H1 (cell line): ENCODE measurements at regions not wholly inside any gene's neighbourhood (a gene's known extent, or its start where the extent isn't known, plus 50 kb on each side); places are given as distances from the start of the nearest gene placed in this dataset.

ENCODE experiments used
- ASH2L ChIP-seq: fragments of 200-600, 300-600 bp; sonication (generic); IDR thresholded peaks from one replicate; pipeline ENCODE4 v1.7.1; 2017; ENCODE audit warnings: low read length
- BRCA1 ChIP-seq: IDR thresholded peaks from 2 replicates; pipeline ENCODE4 v1.6.1; 2012; ENCODE audit warnings: low read depth, low read length, improper control_type of control experiment
- JUN ChIP-seq: IDR thresholded peaks from 2 replicates; pipeline ENCODE4 v1.6.1; 2011; ENCODE audit warnings: low read depth, mild to moderate bottlenecking, improper control_type of control experiment, low read length
- KDM1A ChIP-seq: fragments of 200-600, 300-600 bp; sonication (generic); IDR thresholded peaks from 2 replicates; pipeline ENCODE4 v1.7.1; 2016; ENCODE audit warnings: mild to moderate bottlenecking, low read length, borderline replicate concordance
- PHF8 ChIP-seq: fragments of 200-600 bp; sonication (generic); conservative IDR thresholded peaks from 2 replicates; pipeline ENCODE4 v1.7.1; 2012; ENCODE audit warnings: low read depth, mild to moderate bottlenecking, inconsistent platforms, low read length, moderate library complexity
- POU5F1 ChIP-seq: IDR thresholded peaks from 2 replicates; pipeline ENCODE4 v1.6.1; 2011; ENCODE audit warnings: low read depth, mild to moderate bottlenecking, low read length, moderate library complexity
- RNF2 ChIP-seq: fragments of 200-900, 300-1000 bp; sonication (generic); IDR thresholded peaks from 2 replicates; pipeline ENCODE4 v1.7.1; 2016; ENCODE audit warnings: borderline replicate concordance, low read depth, mild to moderate bottlenecking, antibody characterized with exemption, low read length; ENCODE audit not compliant: poor library complexity, severe bottlenecking; ENCODE audit errors: missing control alignments
- SIRT6 ChIP-seq: IDR thresholded peaks from one replicate; pipeline ENCODE4 v1.7.1; 2012; ENCODE audit warnings: low read length, inconsistent platforms
- SRF ChIP-seq: IDR thresholded peaks from 2 replicates; pipeline ENCODE4 v1.6.1; 2011; ENCODE audit warnings: mild to moderate bottlenecking, low read depth, low read length, moderate library complexity
- TF ChIP-seq, protein P1 (sequence below): fragments of 300-600 bp; sonication (generic); IDR thresholded peaks from 2 replicates; pipeline ENCODE4 v1.7.1; 2012; ENCODE audit warnings: low read length, moderate library complexity, mild to moderate bottlenecking, inconsistent platforms; ENCODE audit not compliant: insufficient replicate concordance

DNA sequence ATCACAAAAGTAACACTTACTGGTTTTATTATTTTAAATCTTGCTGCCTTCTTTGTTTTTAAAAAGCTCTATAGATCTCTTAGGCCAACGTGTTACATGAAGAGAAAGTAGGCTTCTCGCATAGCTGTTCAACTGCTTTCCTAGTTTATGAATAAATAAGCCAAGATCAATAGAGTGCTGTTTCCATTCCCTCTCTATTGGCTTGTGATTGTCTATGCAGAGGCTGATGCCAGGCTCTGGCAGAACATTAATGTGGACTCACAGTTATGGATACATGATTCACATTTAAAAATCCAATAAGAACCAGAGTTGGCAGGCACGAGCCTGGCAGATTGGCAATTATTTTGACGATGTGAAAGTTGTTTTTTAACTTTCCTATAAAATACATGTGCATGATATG, 137.5 kb downstream of the GNAT3 start (continued):
- TF ChIP-seq ASH2L (no peak), PHF8 (no peak), SIRT6 (no peak), SRF (no peak), RNF2 (no peak), KDM1A (no peak), BRCA1 (no peak), POU5F1 (no peak), JUN (no peak)
- TF ChIP-seq, protein P1, sequence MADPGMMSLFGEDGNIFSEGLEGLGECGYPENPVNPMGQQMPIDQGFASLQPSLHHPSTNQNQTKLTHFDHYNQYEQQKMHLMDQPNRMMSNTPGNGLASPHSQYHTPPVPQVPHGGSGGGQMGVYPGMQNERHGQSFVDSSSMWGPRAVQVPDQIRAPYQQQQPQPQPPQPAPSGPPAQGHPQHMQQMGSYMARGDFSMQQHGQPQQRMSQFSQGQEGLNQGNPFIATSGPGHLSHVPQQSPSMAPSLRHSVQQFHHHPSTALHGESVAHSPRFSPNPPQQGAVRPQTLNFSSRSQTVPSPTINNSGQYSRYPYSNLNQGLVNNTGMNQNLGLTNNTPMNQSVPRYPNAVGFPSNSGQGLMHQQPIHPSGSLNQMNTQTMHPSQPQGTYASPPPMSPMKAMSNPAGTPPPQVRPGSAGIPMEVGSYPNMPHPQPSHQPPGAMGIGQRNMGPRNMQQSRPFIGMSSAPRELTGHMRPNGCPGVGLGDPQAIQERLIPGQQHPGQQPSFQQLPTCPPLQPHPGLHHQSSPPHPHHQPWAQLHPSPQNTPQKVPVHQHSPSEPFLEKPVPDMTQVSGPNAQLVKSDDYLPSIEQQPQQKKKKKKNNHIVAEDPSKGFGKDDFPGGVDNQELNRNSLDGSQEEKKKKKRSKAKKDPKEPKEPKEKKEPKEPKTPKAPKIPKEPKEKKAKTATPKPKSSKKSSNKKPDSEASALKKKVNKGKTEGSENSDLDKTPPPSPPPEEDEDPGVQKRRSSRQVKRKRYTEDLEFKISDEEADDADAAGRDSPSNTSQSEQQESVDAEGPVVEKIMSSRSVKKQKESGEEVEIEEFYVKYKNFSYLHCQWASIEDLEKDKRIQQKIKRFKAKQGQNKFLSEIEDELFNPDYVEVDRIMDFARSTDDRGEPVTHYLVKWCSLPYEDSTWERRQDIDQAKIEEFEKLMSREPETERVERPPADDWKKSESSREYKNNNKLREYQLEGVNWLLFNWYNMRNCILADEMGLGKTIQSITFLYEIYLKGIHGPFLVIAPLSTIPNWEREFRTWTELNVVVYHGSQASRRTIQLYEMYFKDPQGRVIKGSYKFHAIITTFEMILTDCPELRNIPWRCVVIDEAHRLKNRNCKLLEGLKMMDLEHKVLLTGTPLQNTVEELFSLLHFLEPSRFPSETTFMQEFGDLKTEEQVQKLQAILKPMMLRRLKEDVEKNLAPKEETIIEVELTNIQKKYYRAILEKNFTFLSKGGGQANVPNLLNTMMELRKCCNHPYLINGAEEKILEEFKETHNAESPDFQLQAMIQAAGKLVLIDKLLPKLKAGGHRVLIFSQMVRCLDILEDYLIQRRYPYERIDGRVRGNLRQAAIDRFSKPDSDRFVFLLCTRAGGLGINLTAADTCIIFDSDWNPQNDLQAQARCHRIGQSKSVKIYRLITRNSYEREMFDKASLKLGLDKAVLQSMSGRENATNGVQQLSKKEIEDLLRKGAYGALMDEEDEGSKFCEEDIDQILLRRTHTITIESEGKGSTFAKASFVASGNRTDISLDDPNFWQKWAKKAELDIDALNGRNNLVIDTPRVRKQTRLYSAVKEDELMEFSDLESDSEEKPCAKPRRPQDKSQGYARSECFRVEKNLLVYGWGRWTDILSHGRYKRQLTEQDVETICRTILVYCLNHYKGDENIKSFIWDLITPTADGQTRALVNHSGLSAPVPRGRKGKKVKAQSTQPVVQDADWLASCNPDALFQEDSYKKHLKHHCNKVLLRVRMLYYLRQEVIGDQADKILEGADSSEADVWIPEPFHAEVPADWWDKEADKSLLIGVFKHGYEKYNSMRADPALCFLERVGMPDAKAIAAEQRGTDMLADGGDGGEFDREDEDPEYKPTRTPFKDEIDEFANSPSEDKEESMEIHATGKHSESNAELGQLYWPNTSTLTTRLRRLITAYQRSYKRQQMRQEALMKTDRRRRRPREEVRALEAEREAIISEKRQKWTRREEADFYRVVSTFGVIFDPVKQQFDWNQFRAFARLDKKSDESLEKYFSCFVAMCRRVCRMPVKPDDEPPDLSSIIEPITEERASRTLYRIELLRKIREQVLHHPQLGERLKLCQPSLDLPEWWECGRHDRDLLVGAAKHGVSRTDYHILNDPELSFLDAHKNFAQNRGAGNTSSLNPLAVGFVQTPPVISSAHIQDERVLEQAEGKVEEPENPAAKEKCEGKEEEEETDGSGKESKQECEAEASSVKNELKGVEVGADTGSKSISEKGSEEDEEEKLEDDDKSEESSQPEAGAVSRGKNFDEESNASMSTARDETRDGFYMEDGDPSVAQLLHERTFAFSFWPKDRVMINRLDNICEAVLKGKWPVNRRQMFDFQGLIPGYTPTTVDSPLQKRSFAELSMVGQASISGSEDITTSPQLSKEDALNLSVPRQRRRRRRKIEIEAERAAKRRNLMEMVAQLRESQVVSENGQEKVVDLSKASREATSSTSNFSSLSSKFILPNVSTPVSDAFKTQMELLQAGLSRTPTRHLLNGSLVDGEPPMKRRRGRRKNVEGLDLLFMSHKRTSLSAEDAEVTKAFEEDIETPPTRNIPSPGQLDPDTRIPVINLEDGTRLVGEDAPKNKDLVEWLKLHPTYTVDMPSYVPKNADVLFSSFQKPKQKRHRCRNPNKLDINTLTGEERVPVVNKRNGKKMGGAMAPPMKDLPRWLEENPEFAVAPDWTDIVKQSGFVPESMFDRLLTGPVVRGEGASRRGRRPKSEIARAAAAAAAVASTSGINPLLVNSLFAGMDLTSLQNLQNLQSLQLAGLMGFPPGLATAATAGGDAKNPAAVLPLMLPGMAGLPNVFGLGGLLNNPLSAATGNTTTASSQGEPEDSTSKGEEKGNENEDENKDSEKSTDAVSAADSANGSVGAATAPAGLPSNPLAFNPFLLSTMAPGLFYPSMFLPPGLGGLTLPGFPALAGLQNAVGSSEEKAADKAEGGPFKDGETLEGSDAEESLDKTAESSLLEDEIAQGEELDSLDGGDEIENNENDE: no peak
- TF ChIP-seq, all 59 proteins: peak for 0
